MV-4-11 (cell line): ENCODE measurements at regions not wholly inside any gene's neighbourhood (a gene's known extent, or its start where the extent isn't known, plus 50 kb on each side); places are given as distances from the start of the nearest gene placed in this dataset.

Source experiments
- DNase-seq: peaks from one replicate; lab custom pipeline; 2025; lab: John Stamatoyannopoulos, UW

GRCh38 chr13:31962731-31963370, 68.7 kb upstream of the FRY start:
- DNase-seq = no peak

GRCh38 chr13:31963631-31964030, 67.9 kb upstream of the FRY start:
- DNase-seq = peak; percentile 26

GRCh38 chr13:31964168-31964567, 67.4 kb upstream of the FRY start:
- no peak for DNase-seq

GRCh38 chr13:31965361-31966066, 66.1 kb upstream of the FRY start:
- DNase-seq = no peak

- DNase-seq = no peak
Observed at GRCh38 chr13:31967155-31967554, 64.4 kb upstream of the FRY start.

GRCh38 chr13:31968473-31968872, 63.1 kb upstream of the FRY start:
- DNase-seq = peak; percentile 90

- DNase-seq = no peak
Observed at GRCh38 chr13:31970231-31970930, 61.2 kb upstream of the FRY start.

GRCh38 chr13:31972453-31972852, 59.1 kb upstream of the FRY start:
- DNase-seq = no peak

GRCh38 chr13:31978021-31978420, 53.6 kb upstream of the FRY start:
- DNase-seq = no peak

GRCh38 chr13:31980830-31981229, 50.7 kb upstream of the FRY start:
- no peak for DNase-seq
